RWPE2 (cell line): ENCODE measurements at regions not wholly inside any gene's neighbourhood (a gene's known extent, or its start where the extent isn't known, plus 50 kb on each side); places are given as distances from the start of the nearest gene placed in this dataset.

Source experiments
- ATAC-seq: fragments of 200-7000 bp; cut with Tn5 transposase; 3 replicates; pipeline ENCODE4 v1.9.1; 2021; ENCODE audit warnings: low read depth
- DNase-seq: peaks from one replicate; pipeline ENCODE4 v3.0.0-alpha.2; 2020; ENCODE audit warnings: low spot score
- H3K27ac ChIP-seq: fragments of 450-650 bp; 2 replicates; pipeline ENCODE4 v1.5.1; 2017; ENCODE audit warnings: mild to moderate bottlenecking; ENCODE audit not compliant: poor library complexity, severe bottlenecking
- H3K27me3 ChIP-seq: fragments of 250-450 bp; sonication (Bioruptor Pico); 2 replicates; pipeline ENCODE4 v1.5.1; 2021; ENCODE audit warnings: mild to moderate bottlenecking, moderate library complexity; ENCODE audit not compliant: insufficient read depth, poor library complexity, severe bottlenecking
- H3K36me3 ChIP-seq: fragments of 250-450 bp; sonication (Bioruptor Pico); 2 replicates; pipeline ENCODE4 v1.5.1; 2020; ENCODE audit warnings: low read depth, mild to moderate bottlenecking, moderate library complexity
- H3K4me1 ChIP-seq: fragments of 250-450 bp; sonication (Bioruptor Pico); 2 replicates; pipeline ENCODE4 v1.5.1; 2021; ENCODE audit warnings: mild to moderate bottlenecking, moderate library complexity; ENCODE audit not compliant: insufficient read depth, poor library complexity, severe bottlenecking
- H3K4me3 ChIP-seq: fragments of 250-450 bp; sonication (Bioruptor Pico); 2 replicates; pipeline ENCODE4 v1.5.1; 2021; ENCODE audit warnings: mild to moderate bottlenecking, moderate library complexity; ENCODE audit not compliant: severe bottlenecking
- H3K9me3 ChIP-seq: fragments of 250-450 bp; sonication (Bioruptor Pico); 2 replicates; pipeline ENCODE4 v1.5.1; 2021; ENCODE audit warnings: mild to moderate bottlenecking, moderate library complexity; ENCODE audit not compliant: severe bottlenecking
- TF ChIP-seq, protein P1 (sequence below): fragments of 450-650 bp; IDR thresholded peaks from one replicate; pipeline ENCODE4 v1.5.1; 2017; ENCODE audit warnings: mild to moderate bottlenecking, moderate library complexity; ENCODE audit not compliant: poor library complexity, severe bottlenecking

DNA sequence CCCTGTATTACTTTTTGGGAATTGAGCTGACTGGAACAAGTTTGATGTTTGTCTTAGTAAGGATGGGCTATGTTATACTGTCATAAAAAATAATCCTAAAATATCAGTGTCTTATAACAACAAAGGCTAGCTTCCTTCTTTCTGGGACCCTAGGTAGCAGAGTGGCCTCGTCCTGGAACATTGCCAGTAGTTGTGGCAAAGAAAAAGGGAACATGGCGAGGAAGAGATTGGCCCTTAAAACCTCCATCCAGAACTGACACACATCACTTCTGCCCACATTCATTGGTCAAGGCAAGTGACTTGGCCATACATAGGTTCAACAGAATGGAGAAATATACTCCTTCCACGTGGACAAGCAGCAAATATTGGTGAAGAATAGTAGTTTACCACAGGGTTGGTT, 287.9 kb downstream of the PPP1R2C start:
- Histone ChIP-seq H3K36me3 (no peaks in the 10 kb centered on the region), H3K4me3 (no peak overlapping the region), H3K4me1 (no peaks in the 10 kb centered on the region), H3K9me3 (no peaks in the 10 kb centered on the region), H3K27me3 (no peaks in the 10 kb centered on the region), H3K27ac (no peak overlapping the region)
- DNase-seq = no peak
- TF ChIP-seq, protein P1, sequence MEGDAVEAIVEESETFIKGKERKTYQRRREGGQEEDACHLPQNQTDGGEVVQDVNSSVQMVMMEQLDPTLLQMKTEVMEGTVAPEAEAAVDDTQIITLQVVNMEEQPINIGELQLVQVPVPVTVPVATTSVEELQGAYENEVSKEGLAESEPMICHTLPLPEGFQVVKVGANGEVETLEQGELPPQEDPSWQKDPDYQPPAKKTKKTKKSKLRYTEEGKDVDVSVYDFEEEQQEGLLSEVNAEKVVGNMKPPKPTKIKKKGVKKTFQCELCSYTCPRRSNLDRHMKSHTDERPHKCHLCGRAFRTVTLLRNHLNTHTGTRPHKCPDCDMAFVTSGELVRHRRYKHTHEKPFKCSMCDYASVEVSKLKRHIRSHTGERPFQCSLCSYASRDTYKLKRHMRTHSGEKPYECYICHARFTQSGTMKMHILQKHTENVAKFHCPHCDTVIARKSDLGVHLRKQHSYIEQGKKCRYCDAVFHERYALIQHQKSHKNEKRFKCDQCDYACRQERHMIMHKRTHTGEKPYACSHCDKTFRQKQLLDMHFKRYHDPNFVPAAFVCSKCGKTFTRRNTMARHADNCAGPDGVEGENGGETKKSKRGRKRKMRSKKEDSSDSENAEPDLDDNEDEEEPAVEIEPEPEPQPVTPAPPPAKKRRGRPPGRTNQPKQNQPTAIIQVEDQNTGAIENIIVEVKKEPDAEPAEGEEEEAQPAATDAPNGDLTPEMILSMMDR = no peak
- no peak for ATAC-seq

DNA sequence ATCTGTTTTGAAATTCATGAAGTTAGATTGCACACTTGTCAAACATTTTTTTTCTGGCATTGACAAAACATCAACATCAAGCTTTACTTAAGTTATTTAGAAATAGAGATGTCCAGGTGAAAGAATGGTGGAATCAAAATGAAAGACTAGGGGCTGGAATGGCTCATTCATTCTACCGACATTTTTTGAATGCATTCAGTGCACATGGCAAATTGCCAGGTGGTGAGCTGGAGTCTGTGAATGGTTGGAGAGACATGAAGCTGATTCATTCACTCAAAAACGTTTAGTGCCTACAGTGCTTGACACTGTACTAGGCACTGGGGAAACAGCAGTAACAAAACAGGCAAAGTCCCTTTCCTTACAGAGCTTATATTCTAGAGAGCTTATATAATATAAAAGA, 292.4 kb downstream of the PPP1R2C start:
- no peak overlapping the region for H3K4me3 ChIP-seq
- no peak overlapping the region for H3K27ac ChIP-seq
- no peaks in the 10 kb centered on the region for H3K9me3 ChIP-seq
- H3K4me1 ChIP-seq = no peaks in the 10 kb centered on the region
- no peak for ATAC-seq
- no peak for DNase-seq
- TF ChIP-seq, protein P1 = no peak
- no peaks in the 10 kb centered on the region for H3K27me3 ChIP-seq
- no peaks in the 10 kb centered on the region for H3K36me3 ChIP-seq

DNA sequence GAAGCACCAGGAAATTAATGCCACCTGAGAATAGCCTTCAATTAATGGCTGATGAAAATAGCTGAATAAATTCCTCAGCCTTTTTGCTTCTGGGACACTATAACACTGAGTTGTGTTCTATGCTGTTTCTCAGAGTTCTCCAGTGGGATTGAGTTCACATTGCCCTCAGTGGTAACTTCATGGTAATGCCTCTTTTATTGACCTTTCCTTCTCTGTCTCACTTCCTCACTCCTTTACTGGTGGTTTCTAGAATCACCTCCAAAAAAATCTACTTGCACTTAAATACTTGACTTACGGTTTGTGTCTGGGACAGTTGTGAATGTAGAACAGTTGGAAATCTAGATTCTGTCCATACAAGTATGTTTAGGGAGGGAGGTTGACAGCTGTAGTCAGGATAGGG, 293.7 kb downstream of the PPP1R2C start:
- H3K9me3 ChIP-seq = no peaks in the 10 kb centered on the region
- ATAC-seq (no peak), DNase-seq (no peak)
- H3K4me3 ChIP-seq = no peak overlapping the region
- no peaks in the 10 kb centered on the region for H3K36me3 ChIP-seq
- H3K4me1 ChIP-seq = no peaks in the 10 kb centered on the region
- H3K27me3 ChIP-seq = no peaks in the 10 kb centered on the region
- TF ChIP-seq, protein P1 = no peak
- no peak overlapping the region for H3K27ac ChIP-seq

DNA sequence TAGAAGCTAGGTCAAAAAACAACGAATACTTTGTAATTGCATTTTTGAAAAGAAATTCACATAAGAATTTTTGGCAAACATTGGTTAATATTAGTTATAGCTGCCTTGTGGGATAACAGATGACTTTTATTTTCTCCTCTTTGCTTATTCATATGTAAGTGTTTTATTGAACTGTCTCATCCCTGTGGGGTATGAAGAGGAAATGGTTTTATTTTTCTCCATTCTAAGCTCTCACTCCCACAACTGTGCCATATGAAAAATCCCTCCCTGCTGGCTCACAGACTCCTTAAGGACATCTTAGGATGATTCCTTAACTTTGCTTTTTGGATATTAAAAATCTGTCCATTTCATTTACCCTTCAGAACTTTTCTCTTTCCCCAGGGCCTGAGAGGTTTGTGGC, 300.6 kb downstream of the PPP1R2C start:
- Histone ChIP-seq H3K9me3 (no peaks in the 10 kb centered on the region), H3K4me3 (no peak overlapping the region), H3K27ac (no peak overlapping the region), H3K4me1 (no peaks in the 10 kb centered on the region), H3K36me3 (no peaks in the 10 kb centered on the region), H3K27me3 (no peaks in the 10 kb centered on the region)
- TF ChIP-seq, protein P1 = no peak
- DNase-seq = no peak
- ATAC-seq = no peak

DNA sequence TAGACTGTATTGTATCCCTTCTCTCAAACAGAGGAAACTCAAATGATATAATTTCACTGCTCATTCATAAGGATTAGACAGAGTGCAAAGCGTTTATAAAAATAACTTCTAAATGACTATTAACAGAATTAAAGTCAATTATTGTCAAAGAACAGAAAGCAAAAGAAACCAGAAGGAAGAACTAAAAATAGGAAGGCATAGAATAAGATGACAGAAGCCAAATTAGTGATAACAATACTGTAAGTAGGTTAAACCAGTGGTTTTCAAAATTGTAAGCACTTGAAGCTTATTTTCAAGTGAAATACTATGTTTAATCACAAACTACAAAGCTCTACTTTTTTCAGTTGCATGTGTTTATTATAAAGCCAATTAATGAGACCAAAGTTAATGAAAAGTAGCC, 305.2 kb downstream of the PPP1R2C start:
- no peak for DNase-seq
- no peak overlapping the region for H3K4me3 ChIP-seq
- H3K27me3 ChIP-seq = no peaks in the 10 kb centered on the region
- no peak overlapping the region for H3K27ac ChIP-seq
- H3K4me1 ChIP-seq = no peaks in the 10 kb centered on the region
- TF ChIP-seq, protein P1 = no peak
- ATAC-seq = no peak
- H3K36me3 ChIP-seq = no peaks in the 10 kb centered on the region
- no peaks in the 10 kb centered on the region for H3K9me3 ChIP-seq
